T-helper 2 cell treated with Interferon-gamma antibody and Interleukin-4, amounts not matched to agents 5 μg/mL and 100 μg/mL, for 36 hours (primary cell): ENCODE measurements at regions not wholly inside any gene's neighbourhood (a gene's known extent, or its start where the extent isn't known, plus 50 kb on each side); places are given as distances from the start of the nearest gene placed in this dataset.
"Not testable (repeated sequence)": the region's sequence is repeated elsewhere in the genome, so short reads cannot be mapped to it uniquely, and the experiment has no call there.

Experiments
- DNase-seq: peaks from one replicate; pipeline ENCODE4 v3.0.0; 2021; ENCODE audit warnings: low spot score
- H3K27ac Mint-ChIP-seq: one replicate; pipeline ENCODE4 v1.8.0; 2021; ENCODE audit warnings: mild to moderate bottlenecking, mixed read lengths
- H3K27me3 Mint-ChIP-seq: one replicate; pipeline ENCODE4 v1.8.0; 2021; ENCODE audit warnings: low read depth, mixed read lengths
- H3K36me3 Mint-ChIP-seq: one replicate; pipeline ENCODE4 v1.8.0; 2021; ENCODE audit warnings: low read depth, mixed read lengths
- H3K4me1 Mint-ChIP-seq: one replicate; pipeline ENCODE4 v1.8.0; 2021; ENCODE audit warnings: low read depth, mixed read lengths
- H3K4me3 Mint-ChIP-seq: one replicate; pipeline ENCODE4 v1.8.0; 2022; ENCODE audit warnings: mild to moderate bottlenecking, moderate library complexity, mixed read lengths
- H3K9me3 Mint-ChIP-seq: one replicate; pipeline ENCODE4 v1.8.0; 2021; ENCODE audit warnings: mixed read lengths

DNA sequence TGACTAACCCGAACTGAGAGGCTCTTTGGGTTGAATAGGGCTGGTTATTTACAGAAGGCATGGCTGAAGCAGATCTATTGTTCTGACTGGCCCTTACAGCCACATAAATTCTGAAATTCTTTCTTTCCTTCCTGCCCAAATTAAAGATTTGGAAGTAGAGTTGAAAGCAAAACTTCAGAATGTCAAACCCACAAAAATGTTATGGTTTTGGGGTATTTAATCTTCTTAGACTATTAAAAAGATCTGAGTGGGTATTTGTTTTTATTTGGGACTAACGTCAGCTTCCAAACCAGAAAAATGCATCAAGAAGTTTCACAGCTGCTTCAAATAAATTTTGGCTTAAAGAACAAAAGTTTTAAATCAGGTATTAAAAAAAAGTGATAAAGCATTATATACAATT lies 124.5 kb downstream of the AHR start:
- Mint-ChIP-seq H3K36me3 (no peaks in the 10 kb centered on the region), H3K27ac (no peak overlapping the region), H3K27me3 (peaks cover 2% of the 10 kb centered on the region), H3K9me3 (peaks cover 4% of the 10 kb centered on the region), H3K4me1 (no peaks in the 10 kb centered on the region), H3K4me3 (no peak overlapping the region)
- no peak for DNase-seq

GRCh38 chr7:17427924-17428323 lies 129.5 kb downstream of the AHR start:
- Mint-ChIP-seq H3K4me3 (no peak overlapping the region), H3K36me3 (no peaks in the 10 kb centered on the region), H3K4me1 (no peaks in the 10 kb centered on the region), H3K27me3 (peaks cover 4% of the 10 kb centered on the region), H3K27ac (no peak overlapping the region), H3K9me3 (peaks cover 11% of the 10 kb centered on the region)
- no peak for DNase-seq

- no peaks in the 10 kb centered on the region for H3K36me3 Mint-ChIP-seq
- DNase-seq: no peak
- no peaks in the 10 kb centered on the region for H3K4me1 Mint-ChIP-seq
- H3K27me3 Mint-ChIP-seq: peaks cover 4% of the 10 kb centered on the region
- peaks cover 11% of the 10 kb centered on the region for H3K9me3 Mint-ChIP-seq
- no peak overlapping the region for H3K27ac Mint-ChIP-seq
- H3K4me3 Mint-ChIP-seq: no peak overlapping the region
These were observed 131.1 kb downstream of the AHR start for GRCh38 chr7:17429579-17429978.

DNA sequence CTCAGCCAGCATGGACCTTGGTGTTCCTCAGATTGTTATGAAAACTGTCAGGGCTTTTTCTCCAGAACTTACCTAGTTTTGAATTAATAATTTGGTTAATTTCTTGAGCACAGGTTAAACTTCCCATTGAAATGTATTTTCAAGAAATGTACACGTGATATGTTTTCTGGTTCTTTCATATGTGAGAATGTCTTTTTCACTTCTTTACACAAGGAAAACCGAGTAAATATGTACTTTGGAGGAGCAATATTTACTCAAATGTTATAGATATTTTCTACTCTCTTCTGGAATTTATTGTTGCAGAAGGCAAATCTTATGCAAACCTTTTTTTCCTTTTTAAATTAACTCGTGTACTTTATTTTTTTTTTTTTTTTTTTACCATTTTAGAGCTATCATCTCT lies 134.3 kb downstream of the AHR start:
- Mint-ChIP-seq H3K4me1 (no peaks in the 10 kb centered on the region), H3K27me3 (peaks cover 4% of the 10 kb centered on the region), H3K36me3 (no peaks in the 10 kb centered on the region), H3K27ac (no peak overlapping the region), H3K4me3 (no peak overlapping the region), H3K9me3 (peaks cover 9% of the 10 kb centered on the region)
- no peak for DNase-seq

DNA sequence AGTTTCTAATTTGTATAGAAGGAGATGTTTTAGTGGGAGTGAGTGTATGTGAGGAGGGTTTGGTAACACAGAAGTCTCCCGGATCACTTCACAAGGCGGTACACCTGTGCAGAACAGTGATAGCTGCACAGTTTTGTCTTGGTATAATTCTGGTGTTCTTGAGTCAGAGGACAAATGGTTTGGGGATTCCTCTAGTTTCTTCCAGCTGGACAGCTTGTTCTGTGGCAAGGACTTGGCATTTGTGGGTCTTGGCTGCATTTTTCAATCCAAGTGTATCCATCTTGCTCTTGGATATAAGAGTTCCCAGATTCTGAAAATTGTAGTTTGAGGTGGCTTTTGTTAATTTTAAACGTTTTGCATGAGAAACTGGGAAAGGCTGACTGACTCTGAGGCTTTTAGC lies 135.7 kb downstream of the AHR start:
- Mint-ChIP-seq H3K36me3 (no peaks in the 10 kb centered on the region), H3K27ac (no peak overlapping the region), H3K4me3 (no peak overlapping the region), H3K4me1 (no peaks in the 10 kb centered on the region), H3K27me3 (peaks cover 4% of the 10 kb centered on the region), H3K9me3 (no peaks in the 10 kb centered on the region)
- DNase-seq: no peak

DNA sequence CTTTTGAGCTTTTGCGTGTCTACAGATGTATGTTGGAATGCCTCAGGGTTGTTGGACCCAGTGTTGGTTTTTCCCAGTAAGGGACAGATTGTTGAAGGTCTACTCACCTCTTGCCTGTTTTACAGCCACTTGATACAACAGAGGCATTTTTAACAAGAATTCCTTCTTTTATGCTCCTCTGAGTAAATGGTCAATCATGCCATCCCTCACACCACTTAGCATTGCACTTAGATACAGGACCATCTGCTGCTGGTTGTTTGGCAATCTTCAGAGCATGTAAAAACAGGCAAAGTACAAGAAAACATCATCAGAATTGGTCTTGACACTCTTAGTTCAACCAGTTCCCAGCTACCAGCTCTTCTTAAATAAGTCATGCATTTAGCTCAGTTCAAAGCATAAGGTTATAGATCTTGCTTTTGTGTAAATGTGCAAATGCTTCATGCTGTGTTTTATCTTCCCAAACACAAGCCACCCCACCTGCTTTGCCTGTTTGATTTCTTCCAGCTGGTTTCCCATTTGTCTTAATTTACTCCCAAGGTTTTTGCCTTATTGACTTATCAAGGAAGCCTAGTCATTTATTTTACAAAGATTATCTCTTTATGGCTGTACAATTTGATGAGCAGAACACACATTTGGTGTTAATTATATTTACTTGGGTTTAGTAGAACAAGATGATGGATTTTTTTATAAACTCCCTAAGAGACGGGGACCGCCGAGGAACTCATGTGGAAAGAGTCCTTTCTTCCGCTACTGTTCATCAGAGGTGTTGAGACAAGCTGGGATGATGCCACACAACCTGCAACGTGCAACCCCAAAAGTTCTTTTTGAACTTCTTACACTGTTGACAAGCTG lies 136.6 kb downstream of the AHR start:
- Mint-ChIP-seq H3K27ac (no peak overlapping the region), H3K36me3 (no peaks in the 10 kb centered on the region), H3K4me3 (no peak overlapping the region), H3K9me3 (no peaks in the 10 kb centered on the region), H3K4me1 (no peaks in the 10 kb centered on the region), H3K27me3 (peaks cover 4% of the 10 kb centered on the region)
- DNase-seq: no peak

DNA sequence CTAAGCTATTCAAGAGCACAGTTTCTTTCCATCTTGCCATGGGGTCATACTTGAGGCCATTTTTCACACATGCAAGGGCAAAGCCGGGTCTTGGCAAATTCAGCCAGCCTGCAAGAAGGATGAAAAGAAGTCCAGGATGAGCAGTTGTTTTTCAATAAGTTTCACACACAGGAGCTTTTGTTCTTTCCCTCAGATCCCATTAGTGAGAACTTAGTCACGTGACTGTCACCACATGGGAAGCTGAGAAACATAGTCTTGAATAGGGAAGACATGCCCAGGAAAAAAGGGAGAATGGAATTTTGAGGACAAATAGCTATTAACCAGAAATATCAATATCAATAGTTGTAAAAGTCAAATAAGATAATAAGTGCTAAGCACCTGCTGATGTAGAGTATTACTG lies 137.7 kb downstream of the AHR start:
- H3K9me3 Mint-ChIP-seq: peaks cover 5% of the 10 kb centered on the region

GRCh38 chr7:17437586-17437985 lies 139.1 kb downstream of the AHR start:
- H3K4me1 Mint-ChIP-seq: no peaks in the 10 kb centered on the region
- H3K4me3 Mint-ChIP-seq: no peak overlapping the region
- DNase-seq: no peak
- peaks cover 3% of the 10 kb centered on the region for H3K36me3 Mint-ChIP-seq
- no peak overlapping the region for H3K27ac Mint-ChIP-seq
- H3K9me3 Mint-ChIP-seq: peaks cover 9% of the 10 kb centered on the region
- H3K27me3 Mint-ChIP-seq: peaks cover 2% of the 10 kb centered on the region

More for the DNA sequence above, 137.7 kb downstream of the AHR start:
- H3K4me1 Mint-ChIP-seq: no peaks in the 10 kb centered on the region
- DNase-seq: no peak
- peaks cover 3% of the 10 kb centered on the region for H3K36me3 Mint-ChIP-seq
- no peak overlapping the region for H3K27ac Mint-ChIP-seq
- peaks cover 2% of the 10 kb centered on the region for H3K27me3 Mint-ChIP-seq
- no peak overlapping the region for H3K4me3 Mint-ChIP-seq

DNA sequence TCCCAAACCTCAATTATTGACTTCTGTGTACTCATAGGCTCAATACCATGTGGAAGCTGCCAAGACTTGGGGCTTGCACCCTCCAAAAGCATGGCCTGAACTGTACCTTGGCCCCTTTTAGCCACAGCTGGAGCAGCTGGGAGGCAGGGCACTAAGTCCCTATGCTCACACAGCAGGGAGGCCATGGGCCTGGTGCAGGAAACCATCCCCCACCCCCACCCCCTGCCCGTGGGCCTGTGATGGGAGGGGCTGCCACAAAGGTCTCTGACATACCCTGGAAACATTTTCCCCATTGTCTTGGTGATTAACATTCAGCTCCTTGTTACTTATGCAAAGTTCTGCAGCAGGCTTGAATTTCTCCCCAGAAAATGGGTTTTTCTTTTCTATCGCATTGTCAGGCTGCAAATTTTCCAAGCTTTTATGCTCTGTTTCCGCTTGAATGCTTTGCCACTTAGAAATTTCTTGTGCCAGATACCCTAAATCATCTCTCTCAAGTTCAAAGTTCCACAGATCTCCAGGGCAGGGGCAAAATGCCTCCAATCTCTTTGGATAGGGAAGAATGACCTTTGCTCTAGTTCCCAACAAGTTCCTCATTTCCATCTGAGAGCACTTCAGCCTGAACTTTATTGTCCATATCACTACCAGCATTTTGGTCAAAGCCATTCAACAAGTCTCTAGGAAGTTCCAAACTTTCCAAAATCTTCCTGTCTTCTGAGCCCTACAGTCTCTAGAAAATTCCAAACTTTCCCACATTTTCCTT lies 141.8 kb downstream of the AHR start:
- not testable (repeated sequence) for H3K27ac Mint-ChIP-seq, H3K4me1 Mint-ChIP-seq, H3K36me3 Mint-ChIP-seq, H3K27me3 Mint-ChIP-seq, H3K9me3 Mint-ChIP-seq, H3K4me3 Mint-ChIP-seq, DNase-seq

- no peaks in the 10 kb centered on the region for H3K4me1 Mint-ChIP-seq
- DNase-seq: no peak
- H3K27ac Mint-ChIP-seq: no peak overlapping the region
These were observed 142.4 kb downstream of the AHR start for GRCh38 chr7:17440831-17441230.

DNA sequence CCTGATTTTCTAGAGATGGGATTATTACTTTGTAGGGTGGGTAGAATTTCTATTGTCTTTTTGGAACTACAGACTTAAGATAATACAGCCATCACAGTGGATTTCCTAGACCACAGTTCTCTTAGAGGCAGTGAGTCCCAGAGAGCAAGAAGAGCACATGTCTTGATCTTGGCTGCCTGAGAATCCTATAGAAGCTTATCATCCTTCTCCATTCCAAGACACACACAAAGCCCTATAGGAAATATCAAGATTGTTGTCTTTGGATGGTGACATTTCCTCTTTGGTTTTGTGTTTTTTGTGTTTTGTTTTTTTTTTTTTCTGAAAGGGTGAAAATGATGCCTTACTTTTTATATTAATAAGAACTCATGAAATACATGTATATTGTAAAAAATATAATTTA lies 143.1 kb downstream of the AHR start:
- H3K9me3 Mint-ChIP-seq: peaks cover 10% of the 10 kb centered on the region
- no peak overlapping the region for H3K4me3 Mint-ChIP-seq
- H3K36me3 Mint-ChIP-seq: peaks cover 3% of the 10 kb centered on the region
- no peak for DNase-seq
- H3K27me3 Mint-ChIP-seq: peaks cover 3% of the 10 kb centered on the region
- H3K27ac Mint-ChIP-seq: no peak overlapping the region
- H3K4me1 Mint-ChIP-seq: no peaks in the 10 kb centered on the region

More at GRCh38 chr7:17440831-17441230, 142.4 kb downstream of the AHR start:
- Mint-ChIP-seq H3K4me3 (no peak overlapping the region), H3K27me3 (peaks cover 3% of the 10 kb centered on the region), H3K36me3 (peaks cover 3% of the 10 kb centered on the region), H3K9me3 (peaks cover 9% of the 10 kb centered on the region)

DNA sequence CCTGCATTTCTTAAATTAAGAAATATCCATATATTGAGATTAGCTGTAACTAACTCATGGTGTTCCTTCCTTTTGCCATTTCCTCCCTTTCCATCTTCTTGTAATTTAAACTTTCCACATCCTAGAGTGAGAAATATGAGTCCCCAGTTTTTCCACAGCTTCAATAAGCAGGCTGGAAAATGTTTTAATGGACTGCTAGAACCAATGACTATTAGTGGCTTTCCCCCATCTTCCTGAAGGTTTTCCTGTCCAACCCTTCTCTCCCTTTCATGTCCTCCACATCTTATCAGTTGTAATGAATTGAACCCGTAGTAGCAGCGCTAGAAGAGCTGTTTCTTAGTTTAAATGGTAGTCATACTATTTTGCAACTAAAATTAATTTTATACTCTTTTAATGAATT lies 145.7 kb downstream of the AHR start:
- H3K4me1 Mint-ChIP-seq: no peaks in the 10 kb centered on the region
- H3K4me3 Mint-ChIP-seq: no peak overlapping the region
- peaks cover 5% of the 10 kb centered on the region for H3K36me3 Mint-ChIP-seq
- H3K9me3 Mint-ChIP-seq: peaks cover 34% of the 10 kb centered on the region
- no peak overlapping the region for H3K27ac Mint-ChIP-seq
- peaks cover 7% of the 10 kb centered on the region for H3K27me3 Mint-ChIP-seq
- no peak for DNase-seq

- Mint-ChIP-seq H3K4me3 (no peak overlapping the region), H3K27me3 (peaks cover 7% of the 10 kb centered on the region), H3K4me1 (no peaks in the 10 kb centered on the region), H3K36me3 (peaks cover 5% of the 10 kb centered on the region), H3K27ac (no peak overlapping the region), H3K9me3 (peaks cover 34% of the 10 kb centered on the region)
- no peak for DNase-seq
These were observed 146.2 kb downstream of the AHR start for GRCh38 chr7:17444673-17445072.

DNA sequence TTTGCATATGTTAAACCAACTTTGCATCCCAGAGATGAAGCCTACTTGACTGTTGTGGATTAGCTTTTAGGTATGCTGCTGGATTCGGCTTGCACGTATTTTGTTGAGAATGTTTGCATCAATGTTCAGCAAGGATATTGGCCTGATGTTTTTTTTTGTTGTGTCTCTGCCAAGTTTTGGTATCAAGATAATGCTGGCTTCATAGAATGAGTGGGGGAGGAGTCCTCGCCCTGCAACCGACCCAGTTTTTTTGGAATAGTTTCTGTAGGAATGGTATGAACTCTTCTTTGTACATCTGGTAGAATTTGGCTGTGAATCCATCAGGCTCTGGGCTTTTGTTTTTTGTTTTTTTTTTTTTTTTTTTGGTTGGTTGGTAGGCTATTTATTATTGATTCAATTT lies 147.9 kb downstream of the AHR start:
- Mint-ChIP-seq H3K36me3 (peaks cover 2% of the 10 kb centered on the region), H3K27me3 (peaks cover 7% of the 10 kb centered on the region)
- no peak for DNase-seq

More for the DNA sequence above, 147.9 kb downstream of the AHR start:
- Mint-ChIP-seq H3K9me3 (peaks cover 30% of the 10 kb centered on the region), H3K4me1 (no peaks in the 10 kb centered on the region), H3K4me3 (no peak overlapping the region), H3K27ac (no peak overlapping the region)
